HepG2 (cell line): ENCODE measurements at regions not wholly inside any gene's neighbourhood (a gene's known extent, or its start where the extent isn't known, plus 50 kb on each side); places are given as distances from the start of the nearest gene placed in this dataset.

ENCODE experiments used
- ATAC-seq: fragments of 200-7000 bp; cut with Tn5 transposase; 3 replicates; pipeline ENCODE4 v1.9.1; 2020; ENCODE audit warnings: mild to moderate bottlenecking, moderate library complexity
- BruUV-seq: library from RNA; stranded (reverse); fragments of 400-500 nt; replicated peaks from 2 replicates; lab custom pipeline; 2021; lab: Mats Ljungman, UMichigan
- CTCF ChIA-PET: fragments of 300-600 bp; formaldehyde crosslinking; extraction: SDS; loops from one replicate; lab custom pipeline; 2021; ENCODE audit warnings: low total read pairs, inconsistent platforms, low intra/inter-chr PET ratio; lab: Yijun Ruan, JAX
- POLR2A ChIA-PET: fragments of 350-600 bp; sonication (Branson Sonifier 250); formaldehyde crosslinking; loops from one replicate; lab custom pipeline; 2020; ENCODE audit warnings: antibody characterized with exemption, inconsistent platforms; lab: Yijun Ruan, JAX
- DNase-seq: peaks from one replicate; pipeline ENCODE4 v3.0.0-alpha.2; 2015; ENCODE audit warnings: low spot score
- FAIRE-seq: peaks from 3 replicates; lab custom pipeline; 2011; peaks lifted over from hg19 to GRCh38; lab: Jason Lieb, UNC
- H2AFZ ChIP-seq: one replicate; pipeline ENCODE4 v1.6.1; 2011; ENCODE audit warnings: low read length, inconsistent platforms
- H3K27ac ChIP-seq: fragments of 300-600 bp; 3 replicates; pipeline ENCODE4 v1.8.0; 2011; ENCODE audit warnings: mixed run types, mild to moderate bottlenecking, mixed read lengths, low read length, inconsistent platforms; ENCODE audit not compliant: insufficient read depth; ENCODE audit errors: extremely low read length
- H3K27me3 ChIP-seq, 2 experiments: fragments of 200-600 bp in 1 of 2; 2 replicates in 1 of 2; 3 replicates in 1 of 2; pipeline versions ENCODE4 v1.6.0 to v1.8.0; 2011; ENCODE audit warnings: low read length in 2 of 2, mild to moderate bottlenecking in 2 of 2, moderate library complexity in 2 of 2, inconsistent platforms in 1 of 2; ENCODE audit not compliant: insufficient read depth in 2 of 2, control insufficient read depth in 1 of 2
- H3K36me3 ChIP-seq, 2 experiments: fragments of 200-600 bp in 1 of 2; replicated peaks in 1 of 2; 2 replicates in 1 of 2; 3 replicates in 1 of 2; pipeline versions ENCODE4 v1.5.1 to v1.8.0; 2011; ENCODE audit warnings: low read length in 2 of 2, inconsistent platforms in 1 of 2; ENCODE audit not compliant: insufficient read depth in 2 of 2, control insufficient read depth in 1 of 2
- H3K4me1 ChIP-seq: 2 replicates; pipeline ENCODE4 v1.5.1; 2012; ENCODE audit warnings: low read length, inconsistent platforms; ENCODE audit not compliant: insufficient read depth
- H3K4me2 ChIP-seq: 2 replicates; pipeline ENCODE4 v1.6.0; 2011; ENCODE audit warnings: low read depth, low read length, inconsistent platforms
- H3K4me3 ChIP-seq, 3 experiments: fragments of 200-600 bp in 1 of 3; sonication (generic), shearing (Covaris generic) in 1 of 3; replicated peaks in 1 of 3; 2 replicates each; pipeline ENCODE4 v1.5.1; 2011 to 2016; ENCODE audit warnings: low read length in 3 of 3, inconsistent platforms in 2 of 3, low read depth in 2 of 3, mild to moderate bottlenecking in 2 of 3, control low read depth in 1 of 3, mixed read lengths in 1 of 3; ENCODE audit not compliant: insufficient read depth in 1 of 3
- H3K79me2 ChIP-seq: one replicate; pipeline ENCODE4 v1.6.1; 2011; ENCODE audit warnings: low read length, inconsistent platforms; ENCODE audit not compliant: insufficient read depth
- H3K9ac ChIP-seq: 2 replicates; pipeline ENCODE4 v1.6.0; 2011; ENCODE audit warnings: mild to moderate bottlenecking, low read depth, low read length, inconsistent platforms; ENCODE audit not compliant: insufficient read depth
- H3K9me3 ChIP-seq: 2 replicates; pipeline ENCODE4 v1.5.1; 2012; ENCODE audit warnings: mild to moderate bottlenecking, low read length
- H4K20me1 ChIP-seq: 2 replicates; pipeline ENCODE4 v1.6.0; 2011; ENCODE audit warnings: inconsistent platforms, mild to moderate bottlenecking, low read length, moderate library complexity; ENCODE audit not compliant: insufficient read depth
- ATF7-NPFF ChIP-seq: sonication (generic); formaldehyde crosslinking; IDR thresholded peaks from 2 replicates; pipeline ENCODE4 v1.8.1; 2023; ENCODE audit warnings: mild to moderate bottlenecking, low read depth, missing genetic modification reagents, moderate library complexity
- BCL3 ChIP-seq: sonication (generic); formaldehyde crosslinking; IDR thresholded peaks from 2 replicates; pipeline ENCODE4 v1.5.1; 2020; ENCODE audit warnings: mild to moderate bottlenecking, missing genetic modification reagents, moderate library complexity
- CCDC6 ChIP-seq: sonication (generic); formaldehyde crosslinking; IDR thresholded peaks from 2 replicates; pipeline ENCODE4 v1.8.1; 2022; ENCODE audit warnings: mild to moderate bottlenecking, missing genetic modification reagents, moderate library complexity
- KMT2B ChIP-seq: IDR thresholded peaks from 2 replicates; pipeline ENCODE4 v1.6.1; 2016; ENCODE audit warnings: missing genetic modification reagents, missing compliant biosample characterization
- MAFK ChIP-seq, 2 experiments: IDR thresholded peaks in 1 of 2; conservative IDR thresholded peaks in 1 of 2; 2 replicates each; pipeline ENCODE4 v1.6.1; 2011; ENCODE audit warnings: improper control_type of control experiment in 2 of 2, low read length in 2 of 2
- NFE2 ChIP-seq: sonication (generic); formaldehyde crosslinking; IDR thresholded peaks from 2 replicates; pipeline ENCODE4 v1.4.0; 2020; ENCODE audit warnings: missing genetic modification reagents
- PPARG ChIP-seq: conservative IDR thresholded peaks from 2 replicates; pipeline ENCODE4 v1.6.1; 2016; ENCODE audit warnings: missing biosample characterization, missing genetic modification reagents
- RFX1 ChIP-seq: fragments of 450-650 bp; IDR thresholded peaks from 2 replicates; pipeline ENCODE4 v1.6.1; 2017
- RFX5 ChIP-seq: IDR thresholded peaks from 2 replicates; pipeline ENCODE4 v1.6.1; 2011; ENCODE audit warnings: low read depth, low read length, improper control_type of control experiment
- SPEN ChIP-seq: sonication (generic); formaldehyde crosslinking; IDR thresholded peaks from 2 replicates; pipeline ENCODE4 v1.5.1; 2020; ENCODE audit warnings: low read depth, mild to moderate bottlenecking, missing genetic modification reagents
- SRY ChIP-seq: sonication (generic); formaldehyde crosslinking; IDR thresholded peaks from 2 replicates; pipeline ENCODE4 v1.8.0; 2022; ENCODE audit warnings: mild to moderate bottlenecking, missing genetic modification reagents
- ZNF710 ChIP-seq: sonication (generic); formaldehyde crosslinking; IDR thresholded peaks from 2 replicates; pipeline ENCODE4 v1.5.0; 2020; ENCODE audit warnings: mild to moderate bottlenecking, missing genetic modification reagents, borderline replicate concordance
- ZNF891 ChIP-seq: sonication (generic); formaldehyde crosslinking; IDR thresholded peaks from 2 replicates; pipeline ENCODE4 v1.5.0; 2020; ENCODE audit warnings: mild to moderate bottlenecking, missing genetic modification reagents
- WGBS: methylation state at CpG from one replicate; pipeline ENCODE4 v1.1.6; 2017; ENCODE audit warnings: low lambda C conversion rate; 5-methylcytosine and 5-hydroxymethylcytosine counted together
- in situ Hi-C: cut with HindIII; loops from 2 replicates; pipeline ENCODE4 v1.10.0; 2017; ENCODE audit warnings: low pct_unique_long_range_greater_than_20kb; ENCODE audit not compliant: extremely low pct_ligation_motif_present
- intact Hi-C: fragments of 100-400 bp; cut with micrococcal nuclease; formaldehyde crosslinking; loops from one replicate; pipeline ENCODE4 v1.10.0; 2022; ENCODE audit not compliant: unreplicated experiment

- POLR2A ChIA-PET = no interaction called here
- BruUV-seq = no TSS peak
- FAIRE-seq (no peak), ATAC-seq (no peak), DNase-seq (no peak)
- Histone ChIP-seq H2AFZ (no peak overlapping the region), H3K27me3 (0 out of 5 replicates have a peak, but pooled peaks cover 0 to 3% of the 10 kb centered on the region in 2 experiments), H3K36me3 (no peaks in the 10 kb centered on the region), H3K9me3 (no peaks in the 10 kb centered on the region), H3K27ac (no peak overlapping the region), H3K4me3 (no peak overlapping the region), H4K20me1 (no peaks in the 10 kb centered on the region), H3K9ac (no peak overlapping the region), H3K4me1 (no peaks in the 10 kb centered on the region), H3K4me2 (no peak overlapping the region), H3K79me2 (no peaks in the 10 kb centered on the region)
- intact Hi-C loops (no loop called here), in situ Hi-C loops (no loop called here)
- 36% methylated on average over 13 of the region's 13 CpGs for WGBS
- CTCF ChIA-PET = no interaction called here
- TF ChIP-seq ATF7-NPFF (CRISPR knock-in tag) (no peak), SRY (CRISPR knock-in tag) (no peak), RFX5 (no peak), ZNF710 (CRISPR knock-in tag) (no peak), ZNF891 (CRISPR knock-in tag) (no peak), MAFK (conservative IDR thresholded peaks at IDR 0.05 in 1 of 2, IDR thresholded peaks at IDR 0.05 in 1 of 2; ENCODE audit: low read length in 2 of 2) (no peak), RFX1 (no peak), SPEN (no peak), CCDC6 (no peak), NFE2 (no peak), BCL3 (CRISPR knock-in tag) (no peak), PPARG (no peak), KMT2B (CRISPR knock-in tag) (no peak)
Measured at GRCh38 chr7:29622335-29623265, 59.0 kb downstream of the PRR15 start.
